ENCODE measurements at regions not wholly inside any gene's neighbourhood (a gene's known extent, or its start where the extent isn't known, plus 50 kb on each side); places are given as distances from the start of the nearest gene placed in this dataset.
"Not testable (repeated sequence)": the region's sequence is repeated elsewhere in the genome, so short reads cannot be mapped to it uniquely, and the experiment has no call there.

GRCh38 chr6:19612672-19613466 is 224.3 kb upstream of the ID4 start:
- not testable (repeated sequence) for DNase-seq (ENCODE audit: low read depth)

- DNase-seq (ENCODE audit: low read depth), result no peak
Observed at GRCh38 chr6:19613678-19614077, 223.5 kb upstream of the ID4 start.

- no peak for DNase-seq (ENCODE audit: low read depth)
Observed at GRCh38 chr6:19616022-19616421, 221.1 kb upstream of the ID4 start.

GRCh38 chr6:19632230-19632629 is 204.9 kb upstream of the ID4 start:
- no peak for DNase-seq (ENCODE audit: low read depth)

GRCh38 chr6:19632786-19633185 is 204.4 kb upstream of the ID4 start:
- DNase-seq (ENCODE audit: low read depth), result no peak

- no peak for DNase-seq (ENCODE audit: low read depth)
Observed at GRCh38 chr6:19635728-19636127, 201.4 kb upstream of the ID4 start.

- no peak for DNase-seq (ENCODE audit: low read depth)
Observed at GRCh38 chr6:19637010-19637409, 200.2 kb upstream of the ID4 start.

GRCh38 chr6:19638931-19639330 is 198.2 kb upstream of the ID4 start:
- no peak for DNase-seq (ENCODE audit: low read depth)

GRCh38 chr6:19643287-19643686 is 193.9 kb upstream of the ID4 start:
- no peak for DNase-seq (ENCODE audit: low read depth)

- DNase-seq (ENCODE audit: low read depth), result no peak
Observed at GRCh38 chr6:19643713-19644112, 193.5 kb upstream of the ID4 start.

GRCh38 chr6:19655744-19656143 is 181.4 kb upstream of the ID4 start:
- DNase-seq (ENCODE audit: low read depth), result no peak

GRCh38 chr6:19660123-19660910 is 176.9 kb upstream of the ID4 start:
- DNase-seq (ENCODE audit: low read depth), result no peak

GRCh38 chr6:19662911-19663310 is 174.3 kb upstream of the ID4 start:
- DNase-seq (ENCODE audit: low read depth), result no peak

- no peak for DNase-seq (ENCODE audit: low read depth)
Observed at GRCh38 chr6:19663479-19663878, 173.7 kb upstream of the ID4 start.

- no peak for DNase-seq (ENCODE audit: low read depth)
Observed at GRCh38 chr6:19664050-19664449, 173.1 kb upstream of the ID4 start.

- no peak for DNase-seq (ENCODE audit: low read depth)
Observed at GRCh38 chr6:19664878-19665612, 172.1 kb upstream of the ID4 start.

- no peak for DNase-seq (ENCODE audit: low read depth)
Observed at GRCh38 chr6:19665613-19665909, 171.6 kb upstream of the ID4 start.

- no peak for DNase-seq (ENCODE audit: low read depth)
Observed at GRCh38 chr6:19668710-19669109, 168.5 kb upstream of the ID4 start.

- DNase-seq (ENCODE audit: low read depth), result no peak
Observed at GRCh38 chr6:19669206-19669605, 168.0 kb upstream of the ID4 start.

GRCh38 chr6:19682859-19683258 is 154.3 kb upstream of the ID4 start:
- DNase-seq (ENCODE audit: low read depth), result no peak

GRCh38 chr6:19690325-19691075 is 146.7 kb upstream of the ID4 start:
- no peak for DNase-seq (ENCODE audit: low read depth)

GRCh38 chr6:19691465-19692167 is 145.6 kb upstream of the ID4 start:
- DNase-seq (ENCODE audit: low read depth), result no peak
